Heart left ventricle (tissue), 13 donors: ENCODE measurements at regions not wholly inside any gene's neighbourhood (a gene's known extent, or its start where the extent isn't known, plus 50 kb on each side); places are given as distances from the start of the nearest gene placed in this dataset.

ENCODE experiments used
- POLR2A ChIP-seq, 2 donors: fragments of 450-650 bp; IDR thresholded peaks; one replicate each; pipeline ENCODE4 v1.6.1; 2017; ENCODE audit warnings: antibody characterized with exemption in 2 of 2, mild to moderate bottlenecking in 2 of 2, moderate library complexity in 2 of 2
- TF ChIP-seq, protein P1 (sequence below), 12 donors: fragments of 200-600 bp; sonication (generic) in 4 of 12; IDR thresholded peaks; one replicate each; pipeline versions ENCODE4 v1.5.0 to v1.8.0; 2018 to 2022; ENCODE audit warnings: antibody characterized with exemption in 12 of 12, mild to moderate bottlenecking in 5 of 12
- donor health status: ischemic (EF 13 %, LVEDD 7.1; RV severe dilation, severe dysfunction).
- donor health status: DM: no; HTN: yes; CAD: no.
- donor health status: DM: no; HTN: no; CAD: no.
- donor health status: ischemic (EF 25% LVEDD 6.9; RV normal size, moderate dysfunction).
- donor health status: ischemic (EF 25% LVEDD 5.7; RV mildly dilated, moderate dysfunction).
- donor health status: ischemic (EF 35%, LVEDD 5.7; RV mildly dilated, moderate dysfunction).
- donor health status: nonischemic (EF 11% LVEDD 7.7; RV severe dilation, severe dysfunction).
- donor health status: DM: yes; HTN: yes; CAD: no.
- donor health status: PGD.
- donor health status: ischemic (EF 29% LVEDD 5.4; RV normal size, mild dysfunction).
- donor health status: nonischemic (EF 23%, LVEDD 6.1; RV moderate dilation, normal function).

DNA sequence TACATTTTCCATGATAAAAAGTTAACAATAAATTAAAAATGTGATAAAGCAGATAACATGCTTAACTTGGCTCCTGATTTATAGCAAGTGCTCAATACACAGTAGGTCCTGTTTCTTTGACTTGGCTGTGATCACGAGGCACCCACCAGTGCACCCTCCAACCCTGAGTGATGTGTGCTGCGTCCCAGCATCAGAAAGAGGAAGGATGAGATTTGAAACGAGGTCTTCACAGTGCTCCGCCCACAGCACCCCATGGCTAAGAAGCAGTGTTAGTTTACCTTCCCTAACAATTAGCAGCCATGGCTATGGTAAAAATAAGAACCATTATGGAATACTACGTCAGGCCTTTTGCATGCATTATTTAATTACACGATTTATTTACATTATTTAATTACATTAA is 292.0 kb upstream of the ZMIZ1 start:
- TF ChIP-seq, protein P1, sequence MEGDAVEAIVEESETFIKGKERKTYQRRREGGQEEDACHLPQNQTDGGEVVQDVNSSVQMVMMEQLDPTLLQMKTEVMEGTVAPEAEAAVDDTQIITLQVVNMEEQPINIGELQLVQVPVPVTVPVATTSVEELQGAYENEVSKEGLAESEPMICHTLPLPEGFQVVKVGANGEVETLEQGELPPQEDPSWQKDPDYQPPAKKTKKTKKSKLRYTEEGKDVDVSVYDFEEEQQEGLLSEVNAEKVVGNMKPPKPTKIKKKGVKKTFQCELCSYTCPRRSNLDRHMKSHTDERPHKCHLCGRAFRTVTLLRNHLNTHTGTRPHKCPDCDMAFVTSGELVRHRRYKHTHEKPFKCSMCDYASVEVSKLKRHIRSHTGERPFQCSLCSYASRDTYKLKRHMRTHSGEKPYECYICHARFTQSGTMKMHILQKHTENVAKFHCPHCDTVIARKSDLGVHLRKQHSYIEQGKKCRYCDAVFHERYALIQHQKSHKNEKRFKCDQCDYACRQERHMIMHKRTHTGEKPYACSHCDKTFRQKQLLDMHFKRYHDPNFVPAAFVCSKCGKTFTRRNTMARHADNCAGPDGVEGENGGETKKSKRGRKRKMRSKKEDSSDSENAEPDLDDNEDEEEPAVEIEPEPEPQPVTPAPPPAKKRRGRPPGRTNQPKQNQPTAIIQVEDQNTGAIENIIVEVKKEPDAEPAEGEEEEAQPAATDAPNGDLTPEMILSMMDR (IDR thresholded peaks at IDR 0.05): no peak
- no peak for TF ChIP-seq POLR2A (IDR thresholded peaks at IDR 0.05)
